CD14-positive monocyte (primary cell): ENCODE measurements at regions not wholly inside any gene's neighbourhood (a gene's known extent, or its start where the extent isn't known, plus 50 kb on each side); places are given as distances from the start of the nearest gene placed in this dataset.

Experiments used
- DNase-seq, 3 donors: peaks; one replicate each; pipeline ENCODE4 v3.0.0-alpha.2; 2011 to 2022
- H2AFZ ChIP-seq: 2 replicates; pipeline ENCODE4 v1.6.0; 2012; ENCODE audit warnings: mild to moderate bottlenecking, low read depth, low read length, inconsistent platforms; ENCODE audit not compliant: insufficient read depth, poor library complexity, severe bottlenecking
- H3K27ac ChIP-seq, 2 donors: 1 replicate in 1 of 2; 2 replicates in 1 of 2; pipeline ENCODE4 v1.5.1; 2012 to 2013; ENCODE audit warnings: low read length in 2 of 2, control low read depth in 1 of 2, inconsistent platforms in 1 of 2, low read depth in 1 of 2, mild to moderate bottlenecking in 1 of 2
- H3K27me3 ChIP-seq, 2 donors: one replicate each; pipeline versions ENCODE4 v1.6.0 to v1.6.1; 2011 to 2013; ENCODE audit warnings: low read length in 2 of 2; ENCODE audit not compliant: control insufficient read depth in 2 of 2, insufficient read depth in 2 of 2
- H3K36me3 ChIP-seq, 2 donors: replicated peaks in 1 of 2; 1 replicate in 1 of 2; 2 replicates in 1 of 2; pipeline versions ENCODE4 v1.5.1 to v1.6.1; 2012 to 2013; ENCODE audit warnings: low read length in 2 of 2, control low read depth in 1 of 2, inconsistent platforms in 1 of 2, mild to moderate bottlenecking in 1 of 2; ENCODE audit not compliant: insufficient read depth in 2 of 2, control insufficient read depth in 1 of 2
- H3K4me1 ChIP-seq, 2 donors: 1 replicate in 1 of 2; 2 replicates in 1 of 2; pipeline versions ENCODE4 v1.5.1 to v1.6.1; 2012 to 2013; ENCODE audit warnings: low read length in 2 of 2, control low read depth in 1 of 2, inconsistent platforms in 1 of 2, mild to moderate bottlenecking in 1 of 2, moderate library complexity in 1 of 2; ENCODE audit not compliant: insufficient read depth in 2 of 2, control insufficient read depth in 1 of 2
- H3K4me2 ChIP-seq: replicated peaks from 2 replicates; pipeline ENCODE3; 2012; ENCODE audit warnings: low read length, moderate library complexity, mild to moderate bottlenecking; ENCODE audit not compliant: poor library complexity, severe bottlenecking; ENCODE audit errors: extremely low read depth
- H3K4me3 ChIP-seq, 3 experiments: fragments of 200-600 bp in 1 of 3; sonication (generic) in 1 of 3; replicated peaks in 1 of 3; 1 replicate in 2 of 3; 2 replicates in 1 of 3; pipeline ENCODE4 v1.5.1; 2011 to 2013; ENCODE audit warnings: low read length in 3 of 3, mild to moderate bottlenecking in 3 of 3, control low read depth in 2 of 3, low read depth in 2 of 3, inconsistent platforms in 1 of 3, moderate library complexity in 1 of 3
- H3K79me2 ChIP-seq: 2 replicates; pipeline ENCODE4 v1.6.0; 2012; ENCODE audit warnings: mild to moderate bottlenecking, control low read depth, inconsistent platforms, low read length, moderate library complexity; ENCODE audit not compliant: insufficient read depth
- H3K9ac ChIP-seq: 2 replicates; pipeline ENCODE4 v1.6.0; 2017; ENCODE audit warnings: low read length, mild to moderate bottlenecking; ENCODE audit not compliant: insufficient read depth, poor library complexity, severe bottlenecking
- H3K9me3 ChIP-seq, 2 donors: replicated peaks in 1 of 2; 1 replicate in 1 of 2; 2 replicates in 1 of 2; pipeline versions ENCODE4 v1.5.1 to v1.6.1; 2012 to 2013; ENCODE audit warnings: low read length in 2 of 2, control low read depth in 1 of 2; ENCODE audit not compliant: control insufficient read depth in 1 of 2, insufficient read depth in 1 of 2
- H4K20me1 ChIP-seq: 2 replicates; pipeline ENCODE4 v1.6.0; 2012; ENCODE audit warnings: mild to moderate bottlenecking, low read length, control low read depth, moderate library complexity; ENCODE audit not compliant: insufficient read depth
- H3K27ac Mint-ChIP-seq, 7 donors: one replicate each; pipeline ENCODE4 v1.8.0; 2020; ENCODE audit warnings: mild to moderate bottlenecking in 7 of 7, mixed read lengths in 7 of 7, moderate library complexity in 6 of 7, inconsistent platforms in 2 of 7
- H3K27me3 Mint-ChIP-seq, 3 donors: one replicate each; pipeline ENCODE4 v1.8.0; 2021 to 2022; ENCODE audit warnings: low read depth in 3 of 3, mild to moderate bottlenecking in 3 of 3, mixed read lengths in 3 of 3, moderate library complexity in 3 of 3, inconsistent platforms in 1 of 3
- H3K36me3 Mint-ChIP-seq, 2 donors: one replicate each; pipeline ENCODE4 v1.8.0; 2020; ENCODE audit warnings: mixed read lengths in 2 of 2, inconsistent platforms in 1 of 2, mild to moderate bottlenecking in 1 of 2
- H3K4me1 Mint-ChIP-seq: one replicate; pipeline ENCODE4 v1.8.0; 2020; ENCODE audit warnings: mild to moderate bottlenecking, mixed read lengths
- H3K4me3 Mint-ChIP-seq, 2 donors: one replicate each; pipeline ENCODE4 v1.8.0; 2020; ENCODE audit warnings: mild to moderate bottlenecking in 2 of 2, mixed read lengths in 2 of 2, moderate library complexity in 1 of 2
- H3K9me3 Mint-ChIP-seq, 7 donors: one replicate each; pipeline ENCODE4 v1.8.0; 2020 to 2022; ENCODE audit warnings: mixed read lengths in 7 of 7, mild to moderate bottlenecking in 6 of 7, moderate library complexity in 6 of 7, inconsistent platforms in 2 of 7
- WGBS: methylation state at CpG from one replicate; pipeline ENCODE4 v1.1.5; 2013; ENCODE audit warnings: missing lambda C conversion rate; ENCODE audit not compliant: insufficient coverage; 5-methylcytosine and 5-hydroxymethylcytosine counted together
- intact Hi-C, 2 donors: fragments of 100-400 bp; cut with micrococcal nuclease; formaldehyde crosslinking; loops; one replicate each; pipeline versions ENCODE4 v1.15.0 to v1.15.1; 2023
- TF ChIP-seq, protein P1 (sequence below): fragments of 200-600 bp; IDR thresholded peaks from one replicate; pipeline ENCODE4 v1.8.0; 2022; ENCODE audit warnings: antibody characterized with exemption, mild to moderate bottlenecking

DNA sequence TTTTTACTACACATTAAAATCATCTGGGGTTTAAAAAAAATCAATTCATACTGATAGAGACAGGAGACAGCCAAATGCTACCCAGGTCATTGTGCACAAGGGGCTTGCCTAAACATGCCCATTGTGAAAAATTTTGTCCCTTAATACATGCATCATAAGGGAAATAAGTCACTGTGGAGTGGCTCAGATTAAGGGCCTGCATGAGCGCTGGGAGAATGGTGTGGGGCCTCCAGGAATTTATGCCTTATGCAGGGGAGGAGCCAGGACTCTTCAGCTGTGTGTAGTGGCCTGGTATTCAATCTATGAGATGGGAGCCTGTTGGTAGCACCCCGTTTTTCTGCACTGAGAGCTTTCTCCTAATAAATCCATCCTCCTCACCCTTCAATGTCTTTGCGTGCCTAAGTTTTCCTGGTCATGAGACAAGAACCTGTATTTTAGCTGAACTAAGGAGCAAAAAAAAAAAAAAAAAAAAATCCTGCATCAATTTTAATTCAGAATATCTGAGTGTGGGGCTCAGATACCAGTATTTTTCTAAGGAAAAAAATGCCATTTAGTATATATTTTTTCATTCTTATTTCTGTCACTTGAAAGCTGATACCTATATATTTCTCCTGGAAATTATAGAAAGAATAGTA lies 997.6 kb upstream of the ATXN8OS start:
- Histone ChIP-seq H3K27me3 (no peaks in the 10 kb centered on the region), H3K27ac (no peak overlapping the region), H2AFZ (no peak overlapping the region), H3K4me1 (no peaks in the 10 kb centered on the region), H3K79me2 (no peaks in the 10 kb centered on the region), H3K9me3 (peaks cover 14 to 16% of the 10 kb centered on the region in 2 donors), H4K20me1 (no peaks in the 10 kb centered on the region), H3K36me3 (no peaks in the 10 kb centered on the region), H3K4me3 (no peak overlapping the region), H3K4me2 (no peak overlapping the region), H3K9ac (no peak overlapping the region)
- WGBS: no CpG with 5 or more reads among the region's 3 CpGs
- DNase-seq: no peak
- Mint-ChIP-seq H3K27me3 (no peaks in the 10 kb centered on the region), H3K36me3 (no peaks in the 10 kb centered on the region), H3K4me1 (no peaks in the 10 kb centered on the region), H3K9me3 (peaks cover 0 to 12% (median 2%) of the 10 kb centered on the region in 7 donors), H3K4me3 (no peak overlapping the region), H3K27ac (no peak overlapping the region)
- TF ChIP-seq, protein P1, sequence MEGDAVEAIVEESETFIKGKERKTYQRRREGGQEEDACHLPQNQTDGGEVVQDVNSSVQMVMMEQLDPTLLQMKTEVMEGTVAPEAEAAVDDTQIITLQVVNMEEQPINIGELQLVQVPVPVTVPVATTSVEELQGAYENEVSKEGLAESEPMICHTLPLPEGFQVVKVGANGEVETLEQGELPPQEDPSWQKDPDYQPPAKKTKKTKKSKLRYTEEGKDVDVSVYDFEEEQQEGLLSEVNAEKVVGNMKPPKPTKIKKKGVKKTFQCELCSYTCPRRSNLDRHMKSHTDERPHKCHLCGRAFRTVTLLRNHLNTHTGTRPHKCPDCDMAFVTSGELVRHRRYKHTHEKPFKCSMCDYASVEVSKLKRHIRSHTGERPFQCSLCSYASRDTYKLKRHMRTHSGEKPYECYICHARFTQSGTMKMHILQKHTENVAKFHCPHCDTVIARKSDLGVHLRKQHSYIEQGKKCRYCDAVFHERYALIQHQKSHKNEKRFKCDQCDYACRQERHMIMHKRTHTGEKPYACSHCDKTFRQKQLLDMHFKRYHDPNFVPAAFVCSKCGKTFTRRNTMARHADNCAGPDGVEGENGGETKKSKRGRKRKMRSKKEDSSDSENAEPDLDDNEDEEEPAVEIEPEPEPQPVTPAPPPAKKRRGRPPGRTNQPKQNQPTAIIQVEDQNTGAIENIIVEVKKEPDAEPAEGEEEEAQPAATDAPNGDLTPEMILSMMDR: no peak
- intact Hi-C loops: no loop called here

DNA sequence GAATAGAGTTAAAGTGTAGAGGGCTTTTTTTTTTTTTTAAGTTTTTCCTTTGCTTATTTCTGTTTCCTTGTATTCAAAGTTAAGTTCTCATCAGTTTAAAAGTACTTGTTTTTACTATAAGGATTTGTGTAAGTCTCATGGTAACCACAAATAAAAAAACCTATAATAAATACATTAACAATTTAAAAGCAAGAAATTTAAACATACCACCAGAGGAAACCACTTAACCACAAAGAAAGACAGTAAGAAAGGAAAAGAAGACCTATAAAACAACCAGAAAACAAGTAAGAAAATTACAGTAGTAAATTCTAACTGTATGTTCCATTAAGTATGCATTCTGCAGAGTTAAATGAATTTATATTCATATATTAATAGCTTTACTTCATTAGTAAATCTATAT lies 999.1 kb upstream of the ATXN8OS start:
- no peaks in the 10 kb centered on the region for H3K27me3 ChIP-seq
- H3K27ac Mint-ChIP-seq: no peak overlapping the region
- no peak overlapping the region for H3K4me2 ChIP-seq
- TF ChIP-seq, protein P1: no peak
- no peak overlapping the region for H3K4me3 ChIP-seq
- no peaks in the 10 kb centered on the region for H3K4me1 ChIP-seq
- peaks cover 0 to 10% (median 1%) of the 10 kb centered on the region in 7 donors for H3K9me3 Mint-ChIP-seq
- no peaks in the 10 kb centered on the region for H3K27me3 Mint-ChIP-seq
- H3K36me3 ChIP-seq: no peaks in the 10 kb centered on the region
- H3K4me3 Mint-ChIP-seq: no peak overlapping the region
- intact Hi-C loops: no loop called here
- no peak overlapping the region for H3K27ac ChIP-seq
- H3K9ac ChIP-seq: no peak overlapping the region
- H3K9me3 ChIP-seq: peaks cover 14 to 16% of the 10 kb centered on the region in 2 donors
- no peaks in the 10 kb centered on the region for H4K20me1 ChIP-seq
- DNase-seq: no peak
- no peaks in the 10 kb centered on the region for H3K36me3 Mint-ChIP-seq
- no peaks in the 10 kb centered on the region for H3K4me1 Mint-ChIP-seq
- H2AFZ ChIP-seq: no peak overlapping the region
- no peaks in the 10 kb centered on the region for H3K79me2 ChIP-seq
